GM18517 (cell line): ENCODE measurements at regions not wholly inside any gene's neighbourhood (a gene's known extent, or its start where the extent isn't known, plus 50 kb on each side); places are given as distances from the start of the nearest gene placed in this dataset.
"Not testable (repeated sequence)": the region's sequence is repeated elsewhere in the genome, so short reads cannot be mapped to it uniquely, and the experiment has no call there.

Experiments
- ATAC-seq: cut with Tn5 transposase; IDR thresholded peaks from one replicate; pipeline ENCODE4 v1.9.1; 2021; ENCODE audit warnings: mild to moderate bottlenecking, moderate library complexity; ENCODE audit not compliant: unreplicated experiment

DNA sequence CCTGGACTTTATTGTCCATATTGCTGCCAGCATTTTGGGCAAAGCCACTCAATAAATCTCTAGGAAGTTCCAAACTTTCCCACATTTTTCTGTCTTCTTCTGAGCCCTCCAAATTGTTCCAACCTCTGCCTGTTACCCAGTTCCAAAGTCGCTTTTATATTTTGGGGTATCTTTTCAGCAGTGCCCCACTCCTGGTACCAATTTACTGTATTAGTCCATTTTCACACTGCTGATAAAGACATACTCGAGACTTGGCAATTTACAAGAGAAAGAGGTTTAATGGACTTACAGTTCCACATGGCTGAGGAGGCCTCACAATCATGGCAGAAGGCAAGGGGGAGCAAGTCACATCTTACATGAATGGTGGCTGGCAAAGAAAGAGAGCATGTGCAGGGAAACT, 53.4 kb downstream of the AHSP start:
- ATAC-seq: not testable (repeated sequence)

DNA sequence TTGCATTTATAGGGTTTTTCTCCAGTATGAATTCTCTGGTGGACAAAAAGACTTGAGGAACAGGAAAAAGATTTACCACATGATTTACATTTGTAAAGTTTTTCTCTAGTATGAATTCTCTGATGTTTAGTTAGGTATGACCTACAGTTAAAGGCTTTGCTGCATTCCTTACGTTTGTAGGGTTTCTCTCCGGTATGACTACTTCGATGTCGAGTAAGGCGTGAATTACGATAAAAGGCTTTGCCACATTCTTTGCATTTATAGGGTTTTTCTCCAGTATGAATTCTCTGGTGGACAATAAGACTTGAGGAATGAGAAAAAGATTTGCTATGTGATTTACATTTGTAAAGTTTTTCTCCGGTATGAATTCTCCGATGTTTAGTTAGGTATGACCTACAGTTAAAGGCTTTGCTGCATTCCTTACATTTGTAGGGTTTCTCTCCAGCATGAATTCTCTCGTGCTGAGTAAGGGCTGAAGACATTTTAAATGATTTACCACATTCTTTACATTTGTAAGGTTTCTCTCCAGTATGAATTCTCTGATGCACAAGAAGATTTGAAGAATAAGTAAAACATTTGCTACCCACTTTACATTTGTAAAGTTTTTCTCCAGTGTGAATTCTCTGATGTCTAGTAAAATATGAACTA, 74.2 kb downstream of the AHSP start:
- ATAC-seq: not testable (repeated sequence)

DNA sequence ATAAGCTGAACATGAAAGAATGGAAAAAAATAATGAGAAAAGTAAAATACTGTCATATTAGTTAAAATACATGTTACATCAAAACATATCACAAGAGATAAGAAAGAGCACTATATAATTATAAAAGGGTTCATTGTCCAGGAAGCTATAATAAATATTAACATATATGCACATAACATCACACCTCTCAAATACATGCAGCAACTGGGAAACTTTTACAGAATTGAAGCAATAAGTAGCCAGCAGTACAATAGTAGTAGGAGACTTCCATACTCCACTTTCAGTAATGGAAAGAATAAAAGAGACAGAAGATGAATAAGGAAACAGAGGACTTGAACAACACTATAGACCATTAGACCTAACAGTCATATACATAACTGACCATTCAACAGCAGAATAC, 90.4 kb downstream of the AHSP start:
- ATAC-seq: no peak

DNA sequence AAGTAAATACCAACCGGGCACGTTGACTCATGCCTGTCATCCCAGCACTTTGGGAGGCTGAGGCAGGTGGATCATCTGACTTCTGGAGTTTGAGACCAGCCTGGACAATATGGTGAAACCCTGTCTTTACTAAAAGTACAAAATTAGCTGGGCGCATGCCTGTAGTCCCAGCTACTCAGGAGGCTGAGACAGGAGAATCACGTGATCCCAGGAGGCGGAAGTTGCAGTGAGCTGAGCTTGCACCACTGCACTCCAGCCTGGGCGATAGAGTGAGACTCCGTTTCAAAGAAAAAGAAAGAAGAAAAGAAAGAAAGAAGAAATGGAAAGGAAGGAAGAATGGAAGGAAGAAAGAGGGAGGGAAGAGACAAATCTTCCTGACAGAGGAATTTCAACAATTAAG, 108.7 kb downstream of the AHSP start:
- ATAC-seq: no peak

DNA sequence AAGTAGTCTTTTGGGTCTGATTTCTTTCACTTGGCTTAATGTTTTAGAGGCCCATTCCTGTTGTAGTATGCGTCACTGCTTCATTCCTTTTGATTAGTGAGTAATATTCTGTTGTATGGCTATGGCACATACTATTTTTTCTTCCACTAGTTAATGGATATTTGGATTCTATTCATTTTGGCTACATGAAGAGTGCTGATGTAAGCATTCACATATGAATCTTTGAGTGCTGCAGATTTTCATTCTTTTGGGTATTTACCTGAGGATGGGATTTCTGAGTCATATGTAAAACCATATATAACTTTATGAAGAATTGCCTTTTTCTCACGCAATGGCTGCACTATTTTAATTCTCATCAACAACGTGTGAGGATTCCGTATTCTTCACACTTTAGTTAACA, 113.6 kb downstream of the AHSP start:
- no peak for ATAC-seq

DNA sequence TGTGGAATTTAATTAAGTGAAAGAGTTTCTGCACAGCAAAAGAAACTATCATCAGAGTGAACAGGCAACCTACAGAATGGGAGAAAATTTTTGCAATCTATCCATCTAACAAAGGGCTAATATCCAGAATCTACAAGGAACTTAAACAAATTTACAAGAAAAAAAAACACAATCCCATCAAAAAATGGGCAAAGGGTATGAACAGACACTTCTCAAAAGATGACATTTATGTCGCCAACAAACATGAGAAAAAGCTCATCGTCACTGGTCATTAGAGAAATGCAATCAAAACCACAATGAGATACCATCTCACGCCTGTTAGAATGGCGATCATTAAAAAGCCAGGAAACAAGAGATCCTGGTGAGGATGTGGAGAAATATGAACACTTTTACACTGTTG, 128.0 kb downstream of the AHSP start:
- ATAC-seq: not testable (repeated sequence)

DNA sequence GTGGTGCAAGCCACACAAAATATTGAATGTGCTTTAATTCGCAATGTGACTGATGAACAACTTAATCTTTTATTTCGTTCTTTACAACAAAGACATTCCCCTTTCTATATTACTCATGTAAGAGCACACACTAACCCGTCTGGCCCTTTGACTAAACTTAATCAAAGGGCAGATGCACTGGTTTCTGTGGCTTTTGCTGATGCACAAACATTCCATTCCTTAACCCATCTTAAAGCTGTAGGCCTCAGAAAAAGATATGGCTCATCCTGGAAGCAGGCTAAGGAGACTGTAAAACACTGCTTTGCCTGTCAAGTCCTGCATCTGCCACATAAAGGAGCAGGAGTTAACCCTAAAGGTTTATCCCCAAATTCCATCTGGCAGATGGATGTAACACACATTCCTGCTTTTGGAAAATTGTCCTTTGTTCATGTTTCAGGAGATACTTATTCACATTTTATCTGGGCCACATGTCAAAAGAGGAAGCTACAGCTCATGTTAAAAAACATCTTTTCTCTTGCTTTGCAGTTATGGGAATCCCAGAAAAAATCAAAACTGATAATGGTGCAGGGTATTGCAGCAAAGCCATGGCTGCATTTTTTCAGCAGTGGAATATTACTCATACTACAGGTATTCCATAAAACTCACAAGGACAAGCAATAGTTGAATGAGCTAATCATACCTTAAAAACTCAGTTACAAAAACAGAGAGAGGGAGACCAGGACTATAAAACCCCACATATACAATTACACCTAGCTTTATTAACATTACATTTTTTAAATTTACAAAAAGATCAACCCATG, 137.2 kb downstream of the AHSP start:
- ATAC-seq: no peak

DNA sequence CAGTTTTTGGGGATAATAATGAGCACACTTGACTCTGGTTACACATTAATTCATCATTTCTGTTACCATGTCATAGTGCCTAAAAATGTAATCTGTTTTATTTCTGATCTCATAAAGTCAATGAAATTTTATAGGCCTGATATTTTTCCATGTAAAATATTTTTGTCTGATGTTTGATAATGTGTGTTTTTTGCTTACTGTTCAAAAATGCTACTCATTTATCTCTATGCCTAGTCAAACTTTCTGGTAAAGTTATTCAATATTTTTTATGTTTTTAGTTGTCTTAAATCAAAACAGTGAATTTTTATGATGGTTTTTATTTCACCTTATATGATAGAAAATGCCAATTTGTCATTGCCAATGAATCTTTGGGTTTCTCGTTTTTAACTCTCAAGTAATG, 147.0 kb downstream of the AHSP start:
- ATAC-seq: no peak

DNA sequence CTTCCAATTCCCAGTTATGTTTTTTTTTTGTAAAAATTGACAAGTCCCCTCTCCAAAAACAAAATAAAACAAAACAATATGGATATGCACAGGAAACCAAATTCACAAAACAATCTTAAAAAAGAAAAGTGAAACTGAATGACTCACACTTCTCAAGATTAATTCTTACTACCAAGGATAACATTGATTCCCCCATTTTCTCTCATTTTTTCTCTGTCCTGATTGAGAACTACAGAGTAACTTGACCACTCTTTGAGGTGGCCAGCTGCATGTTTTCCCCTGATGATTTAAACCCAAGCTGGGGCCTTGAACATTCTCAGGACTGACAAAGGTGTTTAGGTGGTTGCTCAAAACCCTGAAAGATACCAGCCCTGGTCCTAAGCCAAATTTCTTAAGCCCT, 149.0 kb downstream of the AHSP start:
- no peak for ATAC-seq

DNA sequence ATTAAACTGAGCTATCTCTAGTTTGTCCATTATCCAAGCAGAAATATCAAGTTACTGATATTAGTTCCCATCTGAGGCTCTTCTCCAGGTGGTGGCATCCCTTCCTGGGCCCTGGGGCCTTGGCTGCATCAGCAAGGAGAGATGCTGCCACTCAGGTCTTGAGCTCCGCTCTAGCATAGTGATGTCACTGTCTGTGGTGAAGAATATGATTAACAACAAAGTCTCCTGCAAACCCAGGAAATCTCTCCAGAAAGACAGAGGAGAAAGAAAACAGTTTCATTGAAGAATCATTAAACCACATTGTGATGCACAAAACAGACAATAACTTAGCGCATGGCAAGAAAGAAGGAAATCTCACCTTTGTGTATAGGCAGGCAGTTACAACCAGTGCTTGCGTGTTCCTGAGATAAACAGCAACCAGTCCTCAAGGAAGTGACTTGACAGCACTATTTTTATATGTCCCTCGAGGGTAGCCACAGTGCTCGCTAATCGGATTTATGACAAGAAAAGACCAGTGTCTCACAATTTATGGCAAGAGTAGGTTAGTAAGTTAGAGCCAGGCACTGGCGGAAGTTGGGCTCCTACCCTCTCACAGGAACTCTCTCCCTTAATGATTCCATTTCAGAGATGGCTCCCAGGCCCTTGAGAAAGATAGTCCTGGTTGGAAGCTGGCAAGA, 151.1 kb downstream of the AHSP start:
- ATAC-seq: no peak

DNA sequence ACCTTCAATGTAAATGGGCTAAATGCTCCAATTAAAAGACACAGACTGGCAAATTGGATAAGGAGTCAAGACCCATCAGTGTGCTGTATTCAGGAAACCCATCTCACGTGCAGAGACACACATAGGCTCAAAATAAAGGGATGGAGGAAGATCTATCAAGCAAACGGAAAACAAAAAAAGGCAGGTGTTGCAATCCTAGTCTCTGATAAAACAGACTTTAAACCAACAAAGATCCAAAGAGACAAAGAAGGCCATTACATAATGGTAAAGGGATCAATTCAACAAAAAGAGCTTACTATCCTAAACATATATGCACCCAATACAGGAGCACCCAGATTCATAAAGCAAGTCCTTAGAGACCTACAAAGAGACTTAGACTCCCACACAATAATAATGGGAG, 161.6 kb downstream of the AHSP start:
- not testable (repeated sequence) for ATAC-seq

DNA sequence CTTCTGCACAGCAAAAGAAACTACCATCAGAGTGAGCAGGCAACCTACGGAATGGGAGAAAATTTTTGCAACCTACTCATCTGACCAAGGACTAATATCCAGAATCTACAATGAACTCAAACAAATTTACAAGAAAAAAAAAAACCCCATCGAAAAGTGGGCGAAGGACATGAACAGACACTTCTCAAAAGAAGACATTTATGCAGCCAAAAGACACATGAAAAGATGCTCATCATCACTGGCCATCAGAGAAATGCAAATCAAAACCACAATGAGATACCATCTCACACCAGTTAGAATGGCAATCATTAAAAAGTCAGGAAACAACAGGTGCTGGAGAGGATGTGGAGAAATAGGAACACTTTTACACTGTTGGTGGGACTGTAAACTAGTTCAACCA, 164.6 kb downstream of the AHSP start:
- ATAC-seq: not testable (repeated sequence)

DNA sequence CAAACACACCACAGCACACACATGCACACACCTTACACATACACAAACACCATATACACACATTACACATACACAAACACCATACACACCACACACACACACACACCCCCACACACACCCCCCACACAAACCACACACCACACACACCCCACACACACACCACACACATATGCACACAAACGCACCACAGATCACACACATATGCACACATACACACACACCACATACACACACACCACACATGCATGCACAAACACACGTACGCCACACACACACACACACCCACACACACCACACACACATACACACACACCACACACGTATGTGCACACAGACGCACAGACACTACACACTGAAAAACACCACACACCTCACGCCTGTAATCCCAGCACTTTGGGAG, 166.0 kb downstream of the AHSP start:
- no peak for ATAC-seq

DNA sequence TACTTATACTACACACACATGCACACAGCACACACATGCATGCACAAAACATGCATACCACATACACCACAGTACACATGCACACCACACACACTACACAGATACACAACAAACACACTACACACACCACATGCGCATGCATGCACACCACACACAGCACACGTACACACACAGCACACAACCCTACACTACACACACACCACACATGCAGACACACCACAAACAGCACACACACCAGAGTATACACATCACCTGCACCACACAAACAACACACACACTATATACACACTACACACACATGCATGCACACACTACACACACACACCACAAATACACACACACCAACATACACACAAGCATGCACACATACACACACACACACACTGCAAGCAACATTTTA, 166.8 kb downstream of the AHSP start:
- ATAC-seq: no peak

DNA sequence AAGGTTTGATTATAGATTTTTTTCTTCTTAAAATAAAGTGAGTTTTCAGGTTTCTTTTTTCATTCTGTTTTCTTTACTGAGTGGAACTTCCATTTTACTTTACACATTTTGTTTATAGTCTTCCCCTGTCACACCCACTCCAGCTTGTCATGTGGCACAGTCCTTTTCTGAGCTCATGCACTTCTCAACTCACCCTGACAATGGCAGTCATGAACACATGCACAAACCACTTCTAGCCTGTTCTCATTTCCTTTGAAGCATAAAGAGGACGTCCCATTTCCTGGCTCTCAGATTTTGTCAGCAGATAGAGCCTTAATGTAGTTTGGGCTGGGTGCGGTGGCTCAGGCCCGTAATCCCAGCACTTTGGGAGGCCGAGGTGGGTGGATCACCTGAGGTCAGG, 168.0 kb downstream of the AHSP start:
- ATAC-seq: no peak

DNA sequence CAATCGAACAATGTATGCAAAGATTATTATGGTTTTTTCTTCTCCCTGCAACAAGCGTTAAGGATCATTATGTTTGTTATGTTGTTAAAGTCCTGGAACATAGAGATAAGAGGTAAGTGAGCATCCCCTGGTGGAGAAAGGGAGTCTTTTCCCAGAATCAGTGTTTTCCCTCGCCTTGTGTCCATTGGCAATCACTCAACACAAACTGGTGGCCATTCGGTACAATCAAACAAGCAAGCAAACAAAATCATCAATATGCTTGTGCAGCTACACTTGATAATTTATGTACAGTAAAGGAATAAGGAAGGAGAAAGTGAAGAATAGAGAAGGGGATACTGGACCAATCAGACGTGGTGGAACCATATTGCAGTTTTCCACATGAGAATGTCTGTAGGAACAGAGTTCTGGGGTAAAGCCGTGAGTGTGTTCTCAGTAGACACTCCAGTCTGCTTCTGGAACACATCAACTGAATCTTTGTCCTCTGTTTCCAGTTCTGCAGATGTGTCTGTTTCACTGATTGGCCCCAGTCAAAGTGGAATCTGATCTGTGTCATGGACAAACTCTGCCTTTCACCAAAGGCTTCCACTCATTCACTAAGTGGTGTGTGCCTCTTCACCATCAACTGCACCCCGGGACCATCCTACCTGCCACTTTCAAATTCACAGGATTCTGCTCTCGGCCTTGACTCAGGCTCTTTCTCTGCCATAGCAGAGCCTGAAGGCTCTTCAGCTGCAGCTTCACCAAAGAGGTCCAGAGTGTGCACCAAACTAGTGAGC, 169.5 kb downstream of the AHSP start:
- ATAC-seq: no peak

DNA sequence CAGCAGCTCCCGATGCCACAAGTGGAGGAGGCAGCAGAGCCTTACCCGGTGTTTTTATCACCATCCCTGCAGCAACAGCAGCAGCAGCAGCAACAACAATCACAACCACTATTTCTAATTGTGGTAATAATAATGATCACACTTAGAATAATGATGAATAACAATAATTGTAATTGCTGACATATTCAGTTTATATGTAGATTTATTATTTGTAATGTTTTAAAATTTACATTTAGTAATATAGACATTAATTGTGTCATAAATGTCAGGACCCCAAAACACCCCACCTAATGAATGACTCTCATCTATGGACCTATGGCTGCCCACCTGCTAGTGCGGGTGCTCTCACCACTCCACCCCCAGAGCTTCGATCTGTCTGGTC, 170.0 kb downstream of the AHSP start:
- no peak for ATAC-seq

DNA sequence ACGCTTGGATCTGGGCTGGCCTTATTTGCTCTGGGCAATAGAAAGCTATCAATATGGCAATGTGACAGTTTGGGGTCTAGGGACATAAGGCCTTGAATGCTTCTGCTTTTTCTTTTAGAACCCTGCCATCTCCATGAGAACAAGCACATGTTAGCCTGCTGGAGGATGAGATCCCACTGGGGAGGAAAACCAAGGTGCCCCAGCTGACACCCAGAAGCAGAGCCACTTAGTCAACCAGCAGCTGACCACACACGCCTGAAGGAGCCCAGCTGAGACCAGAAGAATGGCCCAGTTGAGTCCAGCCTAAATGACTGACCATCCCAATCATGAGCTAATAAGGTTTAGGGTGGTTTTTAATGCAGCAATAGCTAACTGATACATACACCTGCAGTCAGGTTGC, 171.2 kb downstream of the AHSP start:
- no peak for ATAC-seq

DNA sequence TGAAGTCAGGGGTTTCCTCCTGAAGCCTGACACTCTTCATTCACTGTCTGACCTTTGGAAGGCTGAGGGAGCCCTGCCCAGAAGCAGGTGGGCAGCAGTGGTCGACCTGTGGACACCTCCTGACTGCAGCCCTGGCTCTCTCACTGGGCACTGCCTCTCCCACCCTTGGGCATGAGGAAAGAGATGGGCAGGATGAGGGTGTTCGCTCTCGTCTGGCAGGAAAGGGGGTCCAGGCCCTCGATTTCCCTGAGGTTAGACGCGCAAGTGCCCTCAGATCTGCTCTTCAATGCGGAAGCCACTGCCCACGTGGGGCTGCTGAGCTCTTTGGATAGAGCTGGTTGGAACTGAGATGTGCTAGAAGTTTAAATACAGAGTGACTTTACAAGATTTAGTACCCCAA, 171.9 kb downstream of the AHSP start:
- no peak for ATAC-seq

DNA sequence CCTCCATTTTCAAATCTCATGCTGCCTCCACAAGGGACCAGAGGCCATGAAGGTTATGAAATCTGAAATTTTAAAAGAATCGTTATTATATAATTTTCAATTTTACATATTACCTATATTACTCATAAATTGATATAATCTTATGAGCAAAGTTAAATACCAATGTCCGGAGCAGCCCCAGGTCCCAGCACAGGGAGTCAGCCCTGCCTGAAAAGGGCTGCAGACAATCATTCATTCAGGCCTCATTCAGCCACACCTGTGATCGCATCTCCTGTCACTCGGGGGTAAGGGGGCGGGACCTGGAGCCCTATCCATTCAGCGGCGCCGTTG, 172.5 kb downstream of the AHSP start:
- ATAC-seq: no peak

DNA sequence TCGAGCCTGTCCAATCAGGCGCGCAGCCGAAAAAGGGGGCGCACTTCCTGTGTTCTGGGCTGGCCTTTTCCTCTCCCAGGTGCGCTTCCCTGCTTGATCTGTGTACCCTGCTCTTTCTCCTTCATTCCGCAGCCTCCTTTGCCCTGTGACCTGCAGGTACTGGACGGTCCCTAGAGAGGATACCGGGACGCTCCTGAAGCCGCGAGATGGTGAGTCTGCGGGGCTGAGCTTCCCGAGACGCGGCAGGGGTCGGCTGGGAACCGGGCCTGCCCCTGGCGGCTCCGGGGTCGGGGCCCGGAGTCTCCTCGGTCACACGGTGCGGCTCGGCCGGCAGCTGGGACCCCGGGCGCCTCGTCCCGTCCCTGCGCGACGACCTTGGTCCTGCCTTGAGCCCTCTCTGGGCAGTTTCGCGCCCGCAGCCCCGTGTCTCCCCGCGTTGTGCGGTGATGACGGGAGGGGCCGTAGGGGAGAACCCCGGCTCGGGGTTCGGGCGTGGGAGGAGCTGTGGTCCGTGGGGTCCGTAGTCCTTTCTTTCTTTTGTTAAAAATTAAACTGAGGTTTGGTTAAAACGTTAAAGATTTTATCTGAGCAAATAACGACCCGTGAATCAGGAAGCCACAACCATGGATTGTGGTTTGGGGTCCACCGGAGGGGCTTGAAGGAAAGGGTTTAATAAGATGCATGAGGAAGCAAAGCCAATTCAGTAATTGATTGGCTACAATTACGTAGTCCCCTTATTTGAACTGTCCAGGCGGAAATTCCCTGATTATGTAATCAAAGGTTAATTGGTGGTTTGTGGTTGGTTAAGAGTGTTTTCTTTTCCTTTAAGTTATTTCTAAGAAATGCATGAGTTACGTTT, 172.8 kb upstream of the ZNF267 start:
- peak; percentile 84 for ATAC-seq
